Activated T-cell treated with anti-CD3 and anti-CD28 coated beads, Interleukin-2, amount 50 U/mL, for 72 hours (primary cell): ENCODE measurements at regions not wholly inside any gene's neighbourhood (a gene's known extent, or its start where the extent isn't known, plus 50 kb on each side); places are given as distances from the start of the nearest gene placed in this dataset.

Source experiments
- ATAC-seq, 2 donors: fragments of 150-1000 bp; cut with Tn5 transposase; replicated peaks in 1 of 2; 2 replicates each; pipeline ENCODE4 v1.10.0; 2021; ENCODE audit warnings: moderate library complexity in 2 of 2, mild to moderate bottlenecking in 1 of 2
- DNase-seq, 2 donors: peaks; one replicate each; pipeline ENCODE4 v3.0.0; 2021 to 2022; ENCODE audit warnings: mixed read lengths in 1 of 2
- H3K27ac Mint-ChIP-seq: one replicate; pipeline ENCODE4 v1.8.0; 2022; ENCODE audit warnings: mild to moderate bottlenecking, moderate library complexity, mixed read lengths
- H3K27me3 Mint-ChIP-seq: one replicate; pipeline ENCODE4 v1.8.0; 2022; ENCODE audit warnings: low read depth, mixed read lengths
- H3K36me3 Mint-ChIP-seq, 2 donors: one replicate each; pipeline ENCODE4 v1.8.0; 2022; ENCODE audit warnings: mixed read lengths in 2 of 2, mild to moderate bottlenecking in 1 of 2; ENCODE audit not compliant: insufficient read depth in 2 of 2
- H3K4me1 Mint-ChIP-seq: one replicate; pipeline ENCODE4 v1.8.0; 2022; ENCODE audit warnings: low read depth, mixed read lengths
- H3K4me3 Mint-ChIP-seq, 2 donors: one replicate each; pipeline ENCODE4 v1.8.0; 2022; ENCODE audit warnings: mild to moderate bottlenecking in 2 of 2, mixed read lengths in 2 of 2, moderate library complexity in 2 of 2
- H3K9me3 Mint-ChIP-seq, 2 donors: one replicate each; pipeline ENCODE4 v1.8.0; 2022; ENCODE audit warnings: mixed read lengths in 2 of 2

DNA sequence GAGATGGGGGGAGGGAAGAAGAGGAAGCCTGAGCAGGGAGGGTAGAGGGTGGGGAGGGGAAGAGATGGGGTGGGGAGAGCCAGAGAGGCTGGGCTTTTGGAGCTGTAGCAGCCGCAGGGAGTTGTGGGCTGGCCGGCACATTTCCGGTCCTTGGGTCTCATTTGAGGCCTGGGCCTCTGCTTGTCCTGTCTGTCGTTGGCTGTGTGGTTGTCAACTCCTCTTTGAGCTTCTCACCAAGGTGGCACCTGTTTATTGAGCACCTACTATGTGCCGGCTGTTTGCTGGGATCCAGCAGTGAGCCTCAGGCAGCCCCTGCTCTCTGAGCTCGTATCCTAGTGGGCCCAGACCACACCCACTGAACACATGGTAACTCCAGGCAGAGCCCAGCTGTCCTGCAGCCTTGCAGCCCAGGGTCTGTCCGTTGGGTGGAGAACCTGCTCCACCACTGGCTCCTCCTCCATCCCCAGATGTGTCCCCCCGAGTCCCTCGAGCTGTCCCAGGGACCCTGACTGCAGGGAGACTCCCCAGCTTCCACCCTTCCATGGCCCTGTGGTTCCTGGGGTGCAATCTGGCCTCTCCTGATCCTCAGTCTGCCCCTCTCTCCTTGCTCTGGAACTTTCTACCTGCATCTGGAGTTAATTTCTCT, 164.9 kb downstream of the IRF8 start:
- Mint-ChIP-seq H3K36me3 (no peaks in the 10 kb centered on the region), H3K4me3 (no peak overlapping the region), H3K4me1 (no peaks in the 10 kb centered on the region), H3K27ac (no peak overlapping the region), H3K27me3 (peaks cover 6% of the 10 kb centered on the region), H3K9me3 (no peaks in the 10 kb centered on the region)
- no peak for DNase-seq
- no peak for ATAC-seq

DNA sequence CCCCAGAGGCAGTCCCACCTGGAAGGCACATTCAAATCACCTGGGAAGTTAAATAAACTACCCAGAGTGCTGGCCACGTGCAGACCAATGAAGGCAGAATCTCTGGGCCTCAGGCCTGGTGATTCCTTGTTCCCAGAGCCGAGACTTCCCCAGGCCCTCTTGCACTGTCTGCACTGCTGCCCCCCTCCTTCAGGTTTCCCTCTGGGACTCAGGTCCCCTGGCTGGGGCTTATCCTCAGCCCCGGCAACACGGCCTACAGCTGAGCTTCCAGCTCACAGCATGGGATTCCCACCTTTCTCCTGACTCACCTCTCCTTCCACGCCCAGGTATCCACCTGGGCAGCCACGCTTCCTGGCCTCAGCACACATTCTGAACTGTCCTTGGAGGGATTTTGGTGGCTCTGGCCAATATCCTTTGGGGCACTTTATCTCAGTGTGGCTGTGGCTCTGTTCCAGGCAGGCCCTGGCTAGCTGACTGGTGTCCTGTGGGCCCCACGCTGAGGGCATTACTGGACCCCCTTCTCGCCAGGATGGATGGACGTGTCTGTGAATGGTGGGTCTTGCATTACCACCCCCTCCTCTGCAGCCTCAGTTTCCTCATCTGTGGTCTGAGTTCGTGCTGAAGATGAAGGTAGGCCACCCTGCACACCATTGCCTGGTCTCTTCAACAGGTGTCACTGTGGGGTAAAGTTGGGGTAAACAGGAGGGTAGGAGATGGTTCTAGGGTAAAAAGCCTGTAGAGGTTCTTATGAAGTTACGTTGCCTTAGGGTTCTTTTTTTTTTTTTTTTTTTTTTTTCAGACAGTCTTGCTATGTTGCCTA, 165.7 kb downstream of the IRF8 start:
- no peak overlapping the region for H3K4me3 Mint-ChIP-seq
- peaks cover 6% of the 10 kb centered on the region for H3K27me3 Mint-ChIP-seq
- H3K36me3 Mint-ChIP-seq: no peaks in the 10 kb centered on the region
- H3K27ac Mint-ChIP-seq: no peak overlapping the region
- no peaks in the 10 kb centered on the region for H3K4me1 Mint-ChIP-seq
- ATAC-seq: no peak
- no peaks in the 10 kb centered on the region for H3K9me3 Mint-ChIP-seq
- no peak for DNase-seq

DNA sequence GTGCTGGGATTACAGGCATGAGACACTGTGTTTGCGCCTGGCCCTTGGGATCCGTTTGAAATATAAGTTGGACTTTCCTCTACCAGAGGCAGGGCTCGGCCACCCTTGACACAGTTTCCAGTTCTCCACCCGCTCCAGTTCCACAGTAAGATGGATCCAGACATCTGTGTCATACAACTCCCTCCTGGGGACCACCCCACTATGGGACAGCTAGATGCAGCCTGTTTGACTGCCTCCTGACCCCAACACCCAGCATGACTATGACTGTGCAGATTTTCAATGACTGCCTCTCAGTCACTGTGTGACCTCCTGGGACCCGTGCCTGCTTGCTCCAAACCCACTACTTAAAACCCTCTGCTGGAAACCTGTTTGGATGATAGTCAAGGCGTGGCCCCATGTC, 166.7 kb downstream of the IRF8 start:
- Mint-ChIP-seq H3K27me3 (peaks cover 9% of the 10 kb centered on the region), H3K36me3 (no peaks in the 10 kb centered on the region), H3K4me1 (no peaks in the 10 kb centered on the region), H3K4me3 (no peak overlapping the region), H3K27ac (no peak overlapping the region), H3K9me3 (no peaks in the 10 kb centered on the region)
- ATAC-seq: no peak
- DNase-seq: no peak

DNA sequence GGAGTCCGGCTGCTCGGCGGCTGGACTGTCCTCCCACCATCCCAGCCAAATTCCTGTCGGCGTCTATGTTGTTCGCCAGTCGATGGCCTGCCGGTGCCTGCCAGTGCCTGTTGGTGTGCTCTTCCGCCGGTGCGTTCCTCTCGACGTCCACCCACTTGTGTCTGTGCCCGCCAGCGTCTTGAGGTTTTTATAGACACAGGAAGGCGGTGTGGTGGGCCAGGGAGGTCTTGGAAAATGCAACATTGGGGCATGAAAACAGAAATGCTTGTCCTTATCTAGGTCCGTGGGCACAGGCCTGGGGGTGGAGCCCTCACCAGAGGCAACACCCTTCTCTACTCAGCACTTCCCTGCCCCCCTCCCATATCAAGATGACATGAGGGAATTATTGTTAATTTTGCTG, 167.8 kb downstream of the IRF8 start:
- H3K36me3 Mint-ChIP-seq: no peaks in the 10 kb centered on the region
- ATAC-seq: no peak
- H3K4me1 Mint-ChIP-seq: no peaks in the 10 kb centered on the region

DNA sequence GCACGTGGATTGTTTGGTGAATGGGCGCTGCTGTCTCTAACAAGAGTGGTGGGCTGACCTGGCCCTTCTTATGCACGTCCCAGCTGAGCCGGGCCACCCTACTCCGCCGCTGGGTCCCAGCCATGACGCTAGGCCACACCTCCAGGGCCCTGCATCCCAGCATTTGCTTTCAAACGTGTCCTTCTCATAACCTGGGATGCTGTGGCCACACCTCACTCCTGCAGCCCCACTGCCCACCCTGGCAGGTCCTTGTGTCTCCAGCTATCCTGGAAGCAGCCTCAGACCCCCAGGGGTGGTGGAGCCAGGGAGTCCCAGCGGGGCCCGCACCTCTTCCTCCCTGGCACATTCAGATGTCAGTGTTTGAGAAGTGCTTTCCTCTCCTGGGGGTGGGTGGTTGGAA, 168.6 kb downstream of the IRF8 start:
- ATAC-seq (no peak), DNase-seq (no peak)
- no peak overlapping the region for H3K4me3 Mint-ChIP-seq
- H3K9me3 Mint-ChIP-seq: no peaks in the 10 kb centered on the region
- no peak overlapping the region for H3K27ac Mint-ChIP-seq
- H3K4me1 Mint-ChIP-seq: no peaks in the 10 kb centered on the region
- no peaks in the 10 kb centered on the region for H3K36me3 Mint-ChIP-seq
- peaks cover 17% of the 10 kb centered on the region for H3K27me3 Mint-ChIP-seq

More for the DNA sequence above, 167.8 kb downstream of the IRF8 start:
- H3K9me3 Mint-ChIP-seq: no peaks in the 10 kb centered on the region
- DNase-seq: no peak
- peaks cover 16% of the 10 kb centered on the region for H3K27me3 Mint-ChIP-seq
- H3K27ac Mint-ChIP-seq: no peak overlapping the region
- H3K4me3 Mint-ChIP-seq: no peak overlapping the region

DNA sequence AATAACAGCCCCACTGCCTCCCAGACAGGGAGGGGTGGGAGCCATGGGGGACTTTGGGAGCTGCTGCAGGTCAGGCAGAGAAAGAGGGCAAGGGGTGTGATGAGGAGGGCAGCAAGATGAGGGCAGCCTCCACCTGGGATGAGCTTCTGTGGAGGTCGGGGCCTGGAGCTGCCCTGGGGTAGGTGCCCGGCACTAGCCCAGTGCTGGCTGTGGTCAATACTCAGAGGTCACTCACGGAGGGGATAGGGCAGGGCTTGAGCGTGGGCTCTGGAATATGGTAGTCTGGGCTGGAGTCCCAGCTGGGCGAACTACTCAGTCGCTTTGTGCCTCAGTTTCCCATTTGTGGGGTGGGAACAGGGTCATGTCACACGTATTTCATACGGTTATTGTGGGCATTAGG, 169.0 kb downstream of the IRF8 start:
- Mint-ChIP-seq H3K27ac (no peak overlapping the region), H3K4me1 (no peaks in the 10 kb centered on the region)

DNA sequence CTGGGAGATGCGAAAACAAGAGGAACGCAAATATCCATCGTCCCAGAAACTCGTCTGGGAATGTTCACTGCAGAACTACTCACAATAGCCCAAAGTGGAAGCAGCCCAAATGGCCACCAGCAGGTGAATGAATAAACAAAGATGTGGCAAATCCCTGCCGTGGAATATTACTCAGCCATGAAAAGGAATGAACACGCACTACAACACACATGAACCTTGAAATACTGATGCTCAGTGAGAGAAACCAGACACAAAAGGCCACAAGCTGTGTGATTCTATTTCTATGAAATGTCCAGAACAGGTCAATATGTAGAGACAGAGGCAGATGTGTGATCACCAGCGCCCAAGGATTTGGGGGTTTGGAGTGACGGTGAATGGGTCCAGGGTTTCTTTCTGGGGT, 169.8 kb downstream of the IRF8 start:
- H3K27ac Mint-ChIP-seq: no peak overlapping the region
- H3K4me3 Mint-ChIP-seq: no peak overlapping the region
- H3K36me3 Mint-ChIP-seq: no peaks in the 10 kb centered on the region
- H3K27me3 Mint-ChIP-seq: peaks cover 22% of the 10 kb centered on the region
- DNase-seq (no peak), ATAC-seq (no peak)
- no peaks in the 10 kb centered on the region for H3K4me1 Mint-ChIP-seq
- no peaks in the 10 kb centered on the region for H3K9me3 Mint-ChIP-seq

More for the DNA sequence above, 169.0 kb downstream of the IRF8 start:
- Mint-ChIP-seq H3K9me3 (no peaks in the 10 kb centered on the region), H3K4me3 (no peak overlapping the region), H3K27me3 (peaks cover 22% of the 10 kb centered on the region), H3K36me3 (no peaks in the 10 kb centered on the region)
- no peak for ATAC-seq
- DNase-seq: no peak

DNA sequence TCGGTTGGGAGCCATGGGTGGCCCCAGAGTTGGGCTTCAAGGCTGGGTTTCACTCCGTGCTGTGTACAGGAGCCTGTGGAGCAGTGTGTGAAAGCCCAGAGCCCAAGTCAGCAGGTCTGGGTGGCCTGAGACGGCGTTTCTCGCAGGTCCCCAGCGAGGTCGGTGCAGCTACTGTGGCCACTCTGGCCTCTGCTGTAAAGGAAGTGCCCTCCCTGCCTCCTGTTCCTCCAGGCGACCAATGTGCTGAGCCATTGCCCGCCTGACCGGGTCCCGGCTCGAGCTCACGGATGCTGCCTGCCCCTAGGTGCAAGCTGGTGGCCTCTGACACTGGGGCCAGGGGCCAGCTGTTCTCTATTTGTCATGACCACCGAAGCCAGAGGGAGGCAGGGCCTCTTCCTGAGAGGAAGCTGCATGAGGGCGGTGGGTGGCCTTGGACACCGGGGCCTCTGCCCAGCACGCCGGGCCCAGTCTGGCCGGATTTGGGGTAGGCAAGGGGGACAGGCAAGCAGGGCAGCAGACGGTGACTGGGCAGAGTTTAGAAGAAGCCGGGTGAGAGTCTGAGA, 170.9 kb downstream of the IRF8 start:
- no peak overlapping the region for H3K4me3 Mint-ChIP-seq
- ATAC-seq: no peak
- no peaks in the 10 kb centered on the region for H3K9me3 Mint-ChIP-seq
- DNase-seq: no peak
- no peak overlapping the region for H3K27ac Mint-ChIP-seq
- no peaks in the 10 kb centered on the region for H3K4me1 Mint-ChIP-seq
- peaks cover 28% of the 10 kb centered on the region for H3K27me3 Mint-ChIP-seq
- no peaks in the 10 kb centered on the region for H3K36me3 Mint-ChIP-seq

DNA sequence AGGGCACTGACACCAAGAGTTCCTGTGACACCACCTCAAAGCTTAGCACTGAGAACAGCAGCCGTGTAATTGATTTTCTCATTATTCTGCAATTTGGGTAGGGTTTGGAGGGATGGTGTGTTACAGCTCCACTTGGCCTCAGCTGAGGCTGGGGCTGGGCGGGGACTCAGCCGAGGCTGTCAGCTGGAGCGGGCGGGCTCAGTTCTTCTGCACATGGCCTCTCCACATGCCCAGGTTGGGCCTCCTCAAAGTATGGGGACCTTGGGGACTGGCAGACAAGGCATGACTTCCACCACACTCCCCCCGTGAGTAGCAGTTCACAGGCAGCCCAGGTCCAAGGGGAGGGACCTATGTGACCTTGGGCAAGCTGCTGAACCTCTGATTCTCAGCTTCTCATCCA, 171.5 kb downstream of the IRF8 start:
- Mint-ChIP-seq H3K4me3 (no peak overlapping the region), H3K27ac (no peak overlapping the region), H3K36me3 (no peaks in the 10 kb centered on the region), H3K27me3 (peaks cover 28% of the 10 kb centered on the region), H3K4me1 (no peaks in the 10 kb centered on the region), H3K9me3 (no peaks in the 10 kb centered on the region)
- ATAC-seq: no peak
- no peak for DNase-seq

DNA sequence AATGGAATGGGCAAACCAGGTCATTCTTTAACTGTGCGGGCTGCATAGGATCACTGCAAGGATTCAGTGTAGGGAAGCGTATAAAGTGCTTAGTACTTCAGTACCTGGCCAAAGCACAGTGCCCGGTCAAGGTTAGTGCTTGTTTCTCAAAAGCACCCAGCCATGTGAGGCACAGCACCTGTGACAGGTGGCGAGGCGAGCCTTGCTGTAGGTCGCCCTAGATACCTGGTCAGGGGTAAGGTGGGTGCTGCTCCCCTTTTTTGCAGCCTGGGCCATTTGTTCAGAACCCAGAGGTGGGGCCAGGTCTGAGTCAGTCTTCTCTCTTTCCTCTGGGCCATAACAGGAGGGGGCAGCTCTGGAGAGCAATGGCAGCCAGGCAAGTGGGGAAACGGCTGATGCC, 172.0 kb downstream of the IRF8 start:
- Mint-ChIP-seq H3K36me3 (no peaks in the 10 kb centered on the region), H3K4me1 (no peaks in the 10 kb centered on the region), H3K27ac (no peak overlapping the region), H3K4me3 (no peak overlapping the region), H3K27me3 (peaks cover 28% of the 10 kb centered on the region), H3K9me3 (no peaks in the 10 kb centered on the region)
- DNase-seq (no peak), ATAC-seq (no peak)

DNA sequence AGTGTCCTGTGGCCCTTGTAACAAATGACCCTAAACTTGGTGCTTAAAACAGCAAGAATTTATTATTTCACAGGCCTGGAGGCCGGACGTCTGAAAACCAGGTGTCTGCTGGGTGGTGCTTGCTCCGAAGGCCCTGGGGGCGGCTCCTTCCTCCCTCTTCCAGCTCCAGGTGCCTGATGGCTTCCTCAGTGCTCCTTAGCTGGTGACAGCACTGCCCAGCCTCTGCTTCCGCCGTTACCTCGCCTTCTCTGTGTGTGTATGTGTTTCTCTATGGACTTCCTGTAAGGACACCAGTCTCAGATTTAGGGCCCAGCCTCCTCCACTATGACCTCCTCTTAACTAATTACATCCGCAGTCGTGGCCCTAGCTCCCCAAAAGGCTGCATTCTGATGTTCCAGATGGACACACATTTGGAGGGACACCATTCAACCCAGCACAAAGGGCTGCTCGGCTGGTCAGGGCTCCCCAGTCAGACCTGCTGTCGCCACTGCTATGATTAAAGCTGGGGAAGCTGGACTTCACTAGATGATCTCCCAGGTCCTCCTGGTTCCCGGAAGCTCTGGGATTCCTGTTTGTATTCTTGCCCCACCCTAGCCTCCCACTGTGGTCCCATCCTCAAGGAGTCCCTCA, 172.8 kb downstream of the IRF8 start:
- H3K4me1 Mint-ChIP-seq: no peaks in the 10 kb centered on the region
- H3K36me3 Mint-ChIP-seq: no peaks in the 10 kb centered on the region
- DNase-seq (no peak), ATAC-seq (no peak)
- no peak overlapping the region for H3K27ac Mint-ChIP-seq
- H3K27me3 Mint-ChIP-seq: peaks cover 28% of the 10 kb centered on the region
- H3K9me3 Mint-ChIP-seq: no peaks in the 10 kb centered on the region
- H3K4me3 Mint-ChIP-seq: no peak overlapping the region

DNA sequence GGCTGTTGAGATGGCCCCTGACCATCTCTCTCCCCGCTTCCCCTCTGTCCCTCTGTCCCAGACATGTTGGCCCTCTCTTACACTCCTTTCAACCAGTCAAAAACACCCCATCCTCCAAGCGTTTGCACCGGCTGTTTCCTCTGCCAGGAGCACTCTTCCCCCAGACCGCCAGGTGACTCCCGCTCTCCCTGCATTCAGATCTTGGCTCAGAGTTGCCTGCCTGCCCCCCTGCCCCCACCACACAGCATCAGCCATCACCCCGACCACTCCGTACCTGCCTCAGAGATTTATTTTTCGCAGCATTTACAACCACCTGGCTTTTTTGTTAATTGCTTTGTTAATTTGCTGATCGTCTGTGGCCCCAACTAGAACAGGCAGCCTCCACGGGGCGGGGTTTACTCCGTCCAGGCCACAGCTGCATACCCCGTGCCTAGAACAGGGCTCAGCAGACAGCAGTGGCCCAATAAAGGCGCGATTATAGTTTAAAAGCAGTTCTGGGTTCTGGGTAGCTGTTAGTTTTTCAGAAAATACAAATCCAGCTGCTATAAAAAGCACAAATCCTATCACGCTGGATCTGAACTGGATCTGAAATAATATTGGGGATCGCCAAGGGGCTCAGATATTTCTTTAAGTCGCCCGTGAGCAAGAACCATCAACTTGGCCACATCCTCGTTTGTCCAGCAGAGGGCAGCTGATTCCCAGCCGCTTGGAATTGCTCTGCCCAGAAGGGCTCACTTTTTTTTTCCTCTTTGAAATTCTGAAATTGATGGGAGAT, 173.6 kb downstream of the IRF8 start:
- H3K27ac Mint-ChIP-seq: no peak overlapping the region
- ATAC-seq: no peak
- H3K9me3 Mint-ChIP-seq: no peaks in the 10 kb centered on the region
- H3K4me3 Mint-ChIP-seq: no peak overlapping the region
- no peaks in the 10 kb centered on the region for H3K36me3 Mint-ChIP-seq
- peak; percentile 32 to 35 for DNase-seq
- H3K27me3 Mint-ChIP-seq: peaks cover 28% of the 10 kb centered on the region
- H3K4me1 Mint-ChIP-seq: no peaks in the 10 kb centered on the region
